Loucy (cell line): ENCODE measurements at regions not wholly inside any gene's neighbourhood (a gene's known extent, or its start where the extent isn't known, plus 50 kb on each side); places are given as distances from the start of the nearest gene placed in this dataset.

Source experiments
- H2AFZ ChIP-seq: fragments of 200-600 bp; sonication (generic); 2 replicates; pipeline ENCODE4 v1.6.0; 2016; ENCODE audit warnings: antibody characterized with exemption, mild to moderate bottlenecking, low read length, moderate library complexity
- H3F3A ChIP-seq: fragments of 200-600 bp; 2 replicates; pipeline ENCODE4 v1.6.0; 2016; ENCODE audit warnings: antibody characterized with exemption, low read depth, mild to moderate bottlenecking
- H3K27me3 ChIP-seq: fragments of 200-600 bp; sonication (generic); 2 replicates; pipeline ENCODE4 v1.6.1; 2014; ENCODE audit warnings: low read length, mild to moderate bottlenecking; ENCODE audit not compliant: insufficient read depth, poor library complexity, severe bottlenecking
- H3K36me3 ChIP-seq: fragments of 200-600 bp; sonication (generic); 2 replicates; pipeline ENCODE4 v1.6.1; 2016; ENCODE audit warnings: low read length; ENCODE audit not compliant: insufficient read depth
- H3K4me1 ChIP-seq: fragments of 200-600 bp; sonication (generic); 2 replicates; pipeline ENCODE4 v1.5.1; 2014; ENCODE audit warnings: low read length, mild to moderate bottlenecking; ENCODE audit not compliant: insufficient read depth, poor library complexity, severe bottlenecking
- H3K4me2 ChIP-seq: fragments of 200-600 bp; sonication (generic); 2 replicates; pipeline ENCODE4 v1.6.0; 2014; ENCODE audit warnings: antibody characterized with exemption, low read length, low read depth, mild to moderate bottlenecking; ENCODE audit not compliant: poor library complexity, severe bottlenecking
- H3K4me3 ChIP-seq: fragments of 200-600 bp; sonication (generic); 2 replicates; pipeline ENCODE4 v1.5.1; 2014; ENCODE audit warnings: low read length, mild to moderate bottlenecking, mixed read lengths; ENCODE audit not compliant: poor library complexity, severe bottlenecking
- H3K79me2 ChIP-seq: fragments of 200-600 bp; sonication (generic); 2 replicates; pipeline ENCODE4 v1.6.1; 2014; ENCODE audit warnings: low read length; ENCODE audit not compliant: insufficient read depth
- H3K9ac ChIP-seq: fragments of 200-600 bp; sonication (generic); 2 replicates; pipeline ENCODE4 v1.6.0; 2014; ENCODE audit warnings: mild to moderate bottlenecking, low read depth, low read length, moderate library complexity; ENCODE audit not compliant: poor library complexity, severe bottlenecking
- H3K9me2 ChIP-seq: fragments of 200-600 bp; sonication (generic); replicated peaks from 2 replicates; pipeline ENCODE4 v1.6.1; 2016; ENCODE audit warnings: low read depth, low read length, mixed read lengths
- H3K9me3 ChIP-seq: fragments of 200-600 bp; sonication (generic); 2 replicates; pipeline ENCODE4 v1.6.1; 2014; ENCODE audit warnings: mild to moderate bottlenecking, antibody characterized with exemption, low read length, low read depth; ENCODE audit not compliant: insufficient read depth
- H4K20me1 ChIP-seq: fragments of 200-600 bp; sonication (generic); 2 replicates; pipeline ENCODE4 v1.6.0; 2014; ENCODE audit warnings: antibody characterized with exemption, low read length, mild to moderate bottlenecking; ENCODE audit not compliant: insufficient read depth, poor library complexity, severe bottlenecking
- CTCF ChIP-seq: fragments of 200-600 bp; sonication (generic); conservative IDR thresholded peaks from 2 replicates; pipeline ENCODE4 v1.5.1; 2014; ENCODE audit warnings: mild to moderate bottlenecking, antibody characterized with exemption, low read length
- EZH2phosphoT487 ChIP-seq: fragments of 200-600 bp; IDR thresholded peaks from 2 replicates; pipeline ENCODE4 v1.6.1; 2018; ENCODE audit warnings: antibody characterized with exemption, mild to moderate bottlenecking, moderate library complexity, borderline replicate concordance

- H3K27me3 ChIP-seq, result no peaks in the 10 kb centered on the region
These were observed 177.1 kb downstream of the ARL4A start for GRCh38 chr7:12864470-12865046.

DNA sequence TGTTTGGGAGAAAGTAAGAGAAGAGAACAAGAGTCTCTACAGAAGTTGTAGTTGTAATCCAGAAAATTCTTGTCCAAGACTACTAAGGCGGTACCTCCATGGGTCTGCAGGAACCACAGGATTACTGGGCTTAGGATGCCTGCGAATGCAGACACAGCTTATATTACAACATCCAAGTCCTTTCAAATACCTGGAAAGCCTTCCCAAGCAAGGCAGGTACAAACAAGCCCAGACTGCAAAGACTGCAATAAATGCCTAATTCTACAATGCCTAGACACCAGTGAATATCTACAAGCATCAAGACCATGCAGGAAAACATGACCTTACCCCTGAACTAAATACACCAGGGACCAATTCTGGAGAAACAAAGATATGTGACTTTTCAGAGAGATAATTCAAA, 178.2 kb downstream of the ARL4A start:
- no peak for TF ChIP-seq EZH2phosphoT487
- no peak for TF ChIP-seq CTCF
- no peak overlapping the region for H3K9ac ChIP-seq

More at GRCh38 chr7:12864470-12865046, 177.1 kb downstream of the ARL4A start:
- no peaks in the 10 kb centered on the region for H3K79me2 ChIP-seq
- no peak overlapping the region for H3K4me2 ChIP-seq
- H3K9me2 ChIP-seq, result no peaks in the 10 kb centered on the region
- H3K4me1 ChIP-seq, result no peaks in the 10 kb centered on the region
- TF ChIP-seq CTCF (no peak), EZH2phosphoT487 (no peak)
- H4K20me1 ChIP-seq, result no peaks in the 10 kb centered on the region
- H2AFZ ChIP-seq, result no peak overlapping the region
- H3K36me3 ChIP-seq, result no peaks in the 10 kb centered on the region
- no peak overlapping the region for H3K9ac ChIP-seq
- H3K4me3 ChIP-seq, result no peak overlapping the region
- H3F3A ChIP-seq, result no peaks in the 10 kb centered on the region
- no peaks in the 10 kb centered on the region for H3K9me3 ChIP-seq

GRCh38 chr7:12866207-12866606, 178.8 kb downstream of the ARL4A start:
- Histone ChIP-seq H3K4me1 (no peaks in the 10 kb centered on the region), H3K36me3 (no peaks in the 10 kb centered on the region), H4K20me1 (no peaks in the 10 kb centered on the region), H3K79me2 (no peaks in the 10 kb centered on the region), H3K9me2 (no peaks in the 10 kb centered on the region), H3K9ac (no peak overlapping the region), H3F3A (no peaks in the 10 kb centered on the region), H3K4me3 (no peak overlapping the region), H3K9me3 (no peaks in the 10 kb centered on the region), H3K4me2 (no peak overlapping the region), H2AFZ (no peak overlapping the region), H3K27me3 (no peaks in the 10 kb centered on the region)
- no peak for TF ChIP-seq EZH2phosphoT487
- no peak for TF ChIP-seq CTCF

More for the DNA sequence above, 178.2 kb downstream of the ARL4A start:
- no peaks in the 10 kb centered on the region for H3K9me3 ChIP-seq
- no peaks in the 10 kb centered on the region for H3K4me1 ChIP-seq
- no peaks in the 10 kb centered on the region for H4K20me1 ChIP-seq
- no peaks in the 10 kb centered on the region for H3K79me2 ChIP-seq
- no peaks in the 10 kb centered on the region for H3K9me2 ChIP-seq
- H2AFZ ChIP-seq, result no peak overlapping the region
- H3K4me2 ChIP-seq, result no peak overlapping the region
- no peaks in the 10 kb centered on the region for H3F3A ChIP-seq
- H3K36me3 ChIP-seq, result no peaks in the 10 kb centered on the region
- no peaks in the 10 kb centered on the region for H3K27me3 ChIP-seq
- H3K4me3 ChIP-seq, result no peak overlapping the region
